ENCODE measurements at regions not wholly inside any gene's neighbourhood (a gene's known extent, or its start where the extent isn't known, plus 50 kb on each side); places are given as distances from the start of the nearest gene placed in this dataset.

DNA sequence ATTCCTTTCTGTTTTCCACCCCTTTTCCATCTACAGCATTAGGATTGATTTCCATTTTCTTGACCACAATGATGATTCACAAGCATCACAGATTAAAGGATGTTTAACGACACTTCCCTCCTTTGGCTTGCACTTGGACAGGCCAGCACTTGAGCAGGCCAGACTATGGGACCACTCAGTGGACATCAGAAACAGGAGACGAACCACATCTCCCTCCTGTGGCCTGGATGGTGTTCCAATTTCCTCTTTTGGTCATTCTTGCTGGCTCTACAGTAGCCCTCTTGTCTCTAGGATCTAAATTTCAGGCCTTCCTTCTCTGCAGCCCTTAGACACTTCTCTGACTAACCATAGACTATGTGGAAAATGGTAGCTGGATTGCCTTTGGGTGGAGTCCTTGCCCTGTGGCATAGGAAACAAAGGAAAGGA, 78.8 kb upstream of the BOC start:
- DNase-seq (ENCODE audit: low spot score): no peak
- TF ChIP-seq, protein P1, sequence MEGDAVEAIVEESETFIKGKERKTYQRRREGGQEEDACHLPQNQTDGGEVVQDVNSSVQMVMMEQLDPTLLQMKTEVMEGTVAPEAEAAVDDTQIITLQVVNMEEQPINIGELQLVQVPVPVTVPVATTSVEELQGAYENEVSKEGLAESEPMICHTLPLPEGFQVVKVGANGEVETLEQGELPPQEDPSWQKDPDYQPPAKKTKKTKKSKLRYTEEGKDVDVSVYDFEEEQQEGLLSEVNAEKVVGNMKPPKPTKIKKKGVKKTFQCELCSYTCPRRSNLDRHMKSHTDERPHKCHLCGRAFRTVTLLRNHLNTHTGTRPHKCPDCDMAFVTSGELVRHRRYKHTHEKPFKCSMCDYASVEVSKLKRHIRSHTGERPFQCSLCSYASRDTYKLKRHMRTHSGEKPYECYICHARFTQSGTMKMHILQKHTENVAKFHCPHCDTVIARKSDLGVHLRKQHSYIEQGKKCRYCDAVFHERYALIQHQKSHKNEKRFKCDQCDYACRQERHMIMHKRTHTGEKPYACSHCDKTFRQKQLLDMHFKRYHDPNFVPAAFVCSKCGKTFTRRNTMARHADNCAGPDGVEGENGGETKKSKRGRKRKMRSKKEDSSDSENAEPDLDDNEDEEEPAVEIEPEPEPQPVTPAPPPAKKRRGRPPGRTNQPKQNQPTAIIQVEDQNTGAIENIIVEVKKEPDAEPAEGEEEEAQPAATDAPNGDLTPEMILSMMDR (conservative IDR thresholded peaks at IDR 0.05; ENCODE audit: low read depth): no peak
- ChIA-PET CTCF (interaction anchor here (0.6 kb wide), 1 partner anchor 80 kb away, joined by 3 read pairs; no protein-coding TSS in a partner anchor), POLR2A (ENCODE audit: low non-redundant PET) (no interaction called here)
- no peak overlapping the region for H3K27ac ChIP-seq

DNA sequence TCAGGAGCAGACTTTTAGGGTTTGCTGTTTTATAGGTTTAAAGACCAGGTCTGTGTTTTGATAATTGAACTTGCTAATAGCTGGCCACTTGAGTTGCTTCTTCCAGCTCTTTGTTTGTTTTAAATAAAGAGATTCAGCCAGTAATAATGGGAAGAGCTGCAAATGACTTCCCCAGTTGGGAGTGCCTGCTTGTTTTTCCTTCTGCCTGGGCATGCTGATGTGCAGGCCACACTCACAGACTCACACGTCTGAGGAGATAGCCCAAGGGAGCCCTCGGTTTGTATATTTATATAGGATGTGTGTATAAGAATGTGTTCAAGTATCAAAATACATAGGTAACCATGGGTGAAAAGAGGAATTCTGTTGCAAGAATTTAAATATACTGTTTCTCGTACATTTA, 78.2 kb upstream of the BOC start:
- POLR2A ChIA-PET (ENCODE audit: low non-redundant PET): no interaction called here
- H3K27ac ChIP-seq: no peak overlapping the region
- TF ChIP-seq, protein P1 (conservative IDR thresholded peaks at IDR 0.05; ENCODE audit: low read depth): no peak
- DNase-seq (ENCODE audit: low spot score): no peak
- CTCF ChIA-PET: interaction anchor here (0.6 kb wide), 1 partner anchor 79 kb away, joined by 3 read pairs; no protein-coding TSS in a partner anchor

DNA sequence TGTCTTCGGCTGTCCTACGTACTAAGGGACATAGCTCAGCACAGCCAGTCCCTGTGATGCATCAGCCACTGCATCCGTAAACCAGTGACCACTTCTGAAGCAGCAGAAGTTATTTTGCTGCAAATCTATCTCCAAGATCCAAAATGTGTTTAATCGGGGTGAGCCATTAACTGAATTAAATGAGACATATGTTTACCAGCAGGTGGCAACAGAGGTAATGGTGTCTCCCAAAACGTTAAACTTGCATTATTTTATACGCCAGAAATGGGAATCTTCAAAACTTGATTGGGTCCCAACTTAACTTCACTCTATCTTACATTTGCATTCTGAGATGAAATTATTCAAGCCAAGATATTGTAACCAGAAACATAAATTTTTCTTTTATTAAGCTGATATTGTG, 75.3 kb upstream of the BOC start:
- H3K27ac ChIP-seq: no peak overlapping the region
- TF ChIP-seq, protein P1 (conservative IDR thresholded peaks at IDR 0.05; ENCODE audit: low read depth): peak; percentile 43
- CTCF ChIA-PET: interaction anchor here (0.6 to 1.9 kb wide), 9 partner anchors 12 to 505 kb away, joined by 3 to 17 read pairs (median 4); no protein-coding TSS in a partner anchor
- peak; percentile 36 for DNase-seq (ENCODE audit: low spot score)
- POLR2A ChIA-PET (ENCODE audit: low non-redundant PET): no interaction called here

DNA sequence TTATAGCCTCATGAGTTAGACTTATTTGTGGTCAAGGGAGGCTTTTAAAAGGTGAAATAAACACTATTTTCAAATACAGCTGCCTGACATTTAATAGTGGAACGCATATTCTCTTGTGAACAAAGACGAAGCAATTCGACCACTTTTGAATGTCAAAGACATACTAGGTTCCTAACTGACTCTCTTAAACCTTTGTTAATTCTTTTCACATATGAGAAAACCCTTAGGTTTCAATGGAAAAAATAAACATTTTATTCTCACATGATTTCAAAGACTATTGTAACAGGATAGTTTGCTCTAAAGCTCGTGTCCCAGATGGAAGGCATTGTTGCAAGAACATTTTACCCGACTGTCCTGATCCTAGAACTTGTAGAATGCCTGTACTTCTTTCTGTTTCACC, 74.8 kb upstream of the BOC start:
- ChIA-PET POLR2A (ENCODE audit: low non-redundant PET) (no interaction called here), CTCF (interaction anchor here (0.6 to 1.9 kb wide), 8 partner anchors 12 to 505 kb away, joined by 3 to 17 read pairs (median 4); no protein-coding TSS in a partner anchor)
- H3K27ac ChIP-seq: no peak overlapping the region
- TF ChIP-seq, protein P1 (conservative IDR thresholded peaks at IDR 0.05; ENCODE audit: low read depth): no peak
- DNase-seq (ENCODE audit: low spot score): no peak

DNA sequence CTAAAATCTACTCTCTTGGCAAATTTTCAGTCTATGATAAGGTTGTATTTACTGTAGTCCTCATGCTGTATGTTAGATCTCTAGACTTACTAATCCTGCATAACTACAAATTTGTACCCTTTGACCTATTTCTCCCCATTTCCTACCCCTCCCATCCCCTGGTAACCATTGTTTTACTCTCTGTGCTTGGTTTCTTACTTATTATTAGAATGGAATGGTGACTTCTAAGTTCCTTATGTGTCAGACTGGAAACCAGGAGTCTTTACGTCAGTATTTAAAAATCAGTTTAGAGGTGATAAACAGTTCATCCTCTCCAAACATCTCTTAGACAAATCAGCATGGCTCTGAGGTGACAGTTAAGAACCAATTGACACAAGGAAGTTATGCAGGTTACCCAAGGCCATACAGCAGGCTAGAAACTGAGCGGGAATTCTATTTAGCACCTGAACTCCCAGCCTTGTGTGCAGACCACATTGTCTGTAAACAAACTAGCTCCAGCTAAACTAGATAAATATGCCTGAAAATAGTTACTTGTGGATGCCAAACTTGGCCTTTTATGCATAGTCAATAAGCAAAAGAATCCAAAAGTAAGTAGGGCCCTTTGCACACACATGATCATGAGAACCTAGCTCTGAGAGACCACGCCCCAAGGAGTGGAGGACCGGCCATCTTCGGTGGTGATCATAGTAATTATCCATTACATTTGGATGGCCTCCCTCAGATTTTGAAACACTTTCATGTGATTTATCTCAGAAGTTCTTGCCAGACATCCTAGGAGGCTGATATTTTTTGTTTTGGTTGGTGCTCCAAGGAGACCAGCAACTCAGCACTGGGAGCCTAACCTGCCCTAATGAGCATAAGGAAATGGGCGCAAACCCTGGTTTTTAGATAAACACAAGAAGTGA, 72.3 kb upstream of the BOC start:
- POLR2A ChIA-PET (ENCODE audit: low non-redundant PET): no interaction called here
- CTCF ChIA-PET: no interaction called here
- no peak overlapping the region for H3K27ac ChIP-seq
- TF ChIP-seq, protein P1 (conservative IDR thresholded peaks at IDR 0.05; ENCODE audit: low read depth): no peak
- DNase-seq (ENCODE audit: low spot score): no peak

DNA sequence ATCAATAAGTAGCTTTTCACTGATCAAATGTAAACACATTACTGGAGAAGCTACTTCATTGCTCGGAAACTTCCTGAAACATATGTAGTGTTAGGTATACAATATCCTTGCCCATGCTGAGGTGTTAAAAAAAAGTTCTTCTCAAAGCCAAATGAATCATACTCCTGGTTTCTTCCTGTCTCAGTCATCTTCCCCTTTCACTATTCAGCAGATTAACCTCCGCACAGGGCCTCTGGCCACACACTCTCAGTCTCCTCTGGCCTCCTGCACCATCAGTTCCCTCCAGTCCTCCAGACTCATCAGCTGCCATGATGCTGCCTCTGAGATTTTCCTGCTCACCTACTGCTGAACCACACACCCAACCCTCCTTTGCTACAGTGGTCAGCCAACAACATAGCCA, 70.5 kb upstream of the BOC start:
- DNase-seq (ENCODE audit: low spot score): no peak
- TF ChIP-seq, protein P1 (conservative IDR thresholded peaks at IDR 0.05; ENCODE audit: low read depth): no peak
- POLR2A ChIA-PET (ENCODE audit: low non-redundant PET): no interaction called here
- no peak overlapping the region for H3K27ac ChIP-seq
- CTCF ChIA-PET: interaction anchor here (0.9 to 1.4 kb wide), 2 partner anchors 106 to 147 kb away, joined by 3 to 4 read pairs; no protein-coding TSS in a partner anchor

Measured in RWPE1 (cell line).